Keratinocyte (primary cell): ENCODE measurements at regions not wholly inside any gene's neighbourhood (a gene's known extent, or its start where the extent isn't known, plus 50 kb on each side); places are given as distances from the start of the nearest gene placed in this dataset.

Experiments
- DNase-seq: peaks from one replicate; pipeline ENCODE4 v3.0.0-alpha.2; 2011; ENCODE audit warnings: low read depth, missing footprints, low spot score
- FAIRE-seq: peaks from 2 replicates; lab custom pipeline; 2011; peaks lifted over from hg19 to GRCh38; lab: Jason Lieb, UNC
- H2AFZ ChIP-seq: 2 replicates; pipeline ENCODE4 v1.6.0; 2012; ENCODE audit warnings: low read length, control low read depth, inconsistent platforms; ENCODE audit not compliant: control insufficient read depth
- H3K27ac ChIP-seq: 2 replicates; pipeline ENCODE4 v1.5.1; 2011; ENCODE audit warnings: low read length; ENCODE audit not compliant: control insufficient read depth, insufficient read depth
- H3K27me3 ChIP-seq: 3 replicates; pipeline ENCODE4 v1.6.0; 2011; ENCODE audit warnings: low read length; ENCODE audit not compliant: control insufficient read depth, insufficient read depth; ENCODE audit errors: extremely low read depth
- H3K36me3 ChIP-seq, 2 experiments: 2 replicates in 1 of 2; 3 replicates in 1 of 2; pipeline ENCODE4 v1.5.1; 2011; ENCODE audit warnings: low read length in 2 of 2, mild to moderate bottlenecking in 1 of 2; ENCODE audit not compliant: control insufficient read depth in 2 of 2, insufficient read depth in 2 of 2; ENCODE audit errors: extremely low read depth in 1 of 2
- H3K4me1 ChIP-seq: 3 replicates; pipeline ENCODE4 v1.5.1; 2011; ENCODE audit warnings: low read length; ENCODE audit not compliant: control insufficient read depth, insufficient read depth; ENCODE audit errors: extremely low read depth
- H3K4me2 ChIP-seq: 3 replicates; pipeline ENCODE4 v1.6.0; 2011; ENCODE audit warnings: low read depth, low read length; ENCODE audit not compliant: control insufficient read depth, insufficient read depth; ENCODE audit errors: extremely low read depth
- H3K4me3 ChIP-seq, 3 experiments: fragments of 200-600 bp in 1 of 3; sonication (generic) in 1 of 3; 2 replicates in 2 of 3; 3 replicates in 1 of 3; pipeline ENCODE4 v1.5.1; 2011 to 2016; ENCODE audit warnings: low read length in 3 of 3, mild to moderate bottlenecking in 3 of 3, control low read depth in 2 of 3, inconsistent platforms in 1 of 3, low read depth in 1 of 3, mixed read lengths in 1 of 3, mixed run types in 1 of 3, moderate library complexity in 1 of 3; ENCODE audit not compliant: control insufficient read depth in 2 of 3, insufficient read depth in 2 of 3; ENCODE audit errors: extremely low read depth in 1 of 3
- H3K79me2 ChIP-seq: 2 replicates; pipeline ENCODE4 v1.6.0; 2012; ENCODE audit warnings: low read length; ENCODE audit not compliant: control insufficient read depth, insufficient read depth
- H3K9ac ChIP-seq: 3 replicates; pipeline ENCODE4 v1.6.0; 2011; ENCODE audit warnings: low read length; ENCODE audit not compliant: control insufficient read depth, insufficient read depth; ENCODE audit errors: extremely low read depth
- H3K9me1 ChIP-seq: 3 replicates; pipeline ENCODE4 v1.6.0; 2011; ENCODE audit warnings: low read length; ENCODE audit not compliant: control insufficient read depth, insufficient read depth; ENCODE audit errors: extremely low read depth
- H3K9me3 ChIP-seq: 2 replicates; pipeline ENCODE4 v1.5.1; 2012; ENCODE audit warnings: low read depth, low read length; ENCODE audit not compliant: control insufficient read depth
- H4K20me1 ChIP-seq: 3 replicates; pipeline ENCODE4 v1.6.0; 2011; ENCODE audit warnings: low read length; ENCODE audit not compliant: control insufficient read depth, insufficient read depth; ENCODE audit errors: extremely low read depth
- EZH2 ChIP-seq: IDR thresholded peaks from one replicate; pipeline ENCODE4 v1.6.1; 2012; ENCODE audit warnings: inconsistent platforms, mild to moderate bottlenecking, low read length, moderate library complexity
- dilution Hi-C: fragments of 300-500 bp; cut with MboI; formaldehyde crosslinking; loops from one replicate; pipeline ENCODE4 v1.7.0; 2020; ENCODE audit warnings: low sequenced_read_pairs; ENCODE audit not compliant: extremely low pct_ligation_motif_present
- TF ChIP-seq, protein P1 (sequence below), 3 experiments: IDR thresholded peaks in 1 of 3; conservative IDR thresholded peaks in 1 of 3; optimal IDR thresholded peaks in 1 of 3; 2 replicates in 2 of 3; 3 replicates in 1 of 3; pipeline versions ENCODE3 to v1.5.1; 2011; ENCODE audit warnings: low read length in 3 of 3, mild to moderate bottlenecking in 3 of 3, moderate library complexity in 2 of 3, control low read depth in 1 of 3, inconsistent platforms in 1 of 3; ENCODE audit not compliant: insufficient read depth in 2 of 3; ENCODE audit errors: extremely low read depth in 1 of 3

GRCh38 chr14:41489315-41489972, 117.2 kb upstream of the LRFN5 start:
- no peaks in the 10 kb centered on the region for H3K9me3 ChIP-seq
- no peaks in the 10 kb centered on the region for H3K9me1 ChIP-seq
- dilution Hi-C loops, result no loop called here
- H3K79me2 ChIP-seq, result no peaks in the 10 kb centered on the region
- no peak overlapping the region for H3K27ac ChIP-seq
- no peak overlapping the region for H2AFZ ChIP-seq
- no peaks in the 10 kb centered on the region for H3K4me1 ChIP-seq
- FAIRE-seq (no peak), DNase-seq (no peak)
- no peaks in the 10 kb centered on the region for H4K20me1 ChIP-seq
- H3K27me3 ChIP-seq, result no peaks in the 10 kb centered on the region
- no peak overlapping the region for H3K4me3 ChIP-seq
- H3K9ac ChIP-seq, result no peak overlapping the region
- H3K4me2 ChIP-seq, result no peak overlapping the region
- TF ChIP-seq EZH2, result no peak
- TF ChIP-seq, protein P1, sequence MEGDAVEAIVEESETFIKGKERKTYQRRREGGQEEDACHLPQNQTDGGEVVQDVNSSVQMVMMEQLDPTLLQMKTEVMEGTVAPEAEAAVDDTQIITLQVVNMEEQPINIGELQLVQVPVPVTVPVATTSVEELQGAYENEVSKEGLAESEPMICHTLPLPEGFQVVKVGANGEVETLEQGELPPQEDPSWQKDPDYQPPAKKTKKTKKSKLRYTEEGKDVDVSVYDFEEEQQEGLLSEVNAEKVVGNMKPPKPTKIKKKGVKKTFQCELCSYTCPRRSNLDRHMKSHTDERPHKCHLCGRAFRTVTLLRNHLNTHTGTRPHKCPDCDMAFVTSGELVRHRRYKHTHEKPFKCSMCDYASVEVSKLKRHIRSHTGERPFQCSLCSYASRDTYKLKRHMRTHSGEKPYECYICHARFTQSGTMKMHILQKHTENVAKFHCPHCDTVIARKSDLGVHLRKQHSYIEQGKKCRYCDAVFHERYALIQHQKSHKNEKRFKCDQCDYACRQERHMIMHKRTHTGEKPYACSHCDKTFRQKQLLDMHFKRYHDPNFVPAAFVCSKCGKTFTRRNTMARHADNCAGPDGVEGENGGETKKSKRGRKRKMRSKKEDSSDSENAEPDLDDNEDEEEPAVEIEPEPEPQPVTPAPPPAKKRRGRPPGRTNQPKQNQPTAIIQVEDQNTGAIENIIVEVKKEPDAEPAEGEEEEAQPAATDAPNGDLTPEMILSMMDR (optimal IDR thresholded peaks at IDR 0.05 in 1 of 3, IDR thresholded peaks at IDR 0.05 in 1 of 3, conservative IDR thresholded peaks at IDR 0.05 in 1 of 3; ENCODE audit: extremely low read depth in 1 of 3, insufficient read depth in 2 of 3, low read length in 3 of 3), result no peak
- H3K36me3 ChIP-seq, result no peaks in the 10 kb centered on the region

GRCh38 chr14:41488401-41488800, 118.3 kb upstream of the LRFN5 start:
- H3K79me2 ChIP-seq, result no peaks in the 10 kb centered on the region
- no peak overlapping the region for H2AFZ ChIP-seq
- no peaks in the 10 kb centered on the region for H3K9me1 ChIP-seq
- DNase-seq (no peak), FAIRE-seq (no peak)
- H3K4me3 ChIP-seq, result no peak overlapping the region
- no peaks in the 10 kb centered on the region for H4K20me1 ChIP-seq
- dilution Hi-C loops, result no loop called here
- H3K4me1 ChIP-seq, result no peaks in the 10 kb centered on the region
- H3K36me3 ChIP-seq, result no peaks in the 10 kb centered on the region
- H3K9me3 ChIP-seq, result no peaks in the 10 kb centered on the region
- TF ChIP-seq EZH2, result no peak
- TF ChIP-seq, protein P1 (optimal IDR thresholded peaks at IDR 0.05 in 1 of 3, IDR thresholded peaks at IDR 0.05 in 1 of 3, conservative IDR thresholded peaks at IDR 0.05 in 1 of 3; ENCODE audit: extremely low read depth in 1 of 3, insufficient read depth in 2 of 3, low read length in 3 of 3), result no peak
- no peak overlapping the region for H3K27ac ChIP-seq
- no peak overlapping the region for H3K9ac ChIP-seq
- no peaks in the 10 kb centered on the region for H3K27me3 ChIP-seq
- no peak overlapping the region for H3K4me2 ChIP-seq
